Tibial nerve (tissue), 3 donors: ENCODE measurements at regions not wholly inside any gene's neighbourhood (a gene's known extent, or its start where the extent isn't known, plus 50 kb on each side); places are given as distances from the start of the nearest gene placed in this dataset.

Experiments used
- CTCF ChIP-seq, 5 experiments: fragments of 200-600 bp in 3 of 5; fragments of 450-650 bp in 2 of 5; sonication (generic) in 3 of 5; IDR thresholded peaks; one replicate each; pipeline ENCODE4 v1.5.1; 2016 to 2019; ENCODE audit warnings: antibody characterized with exemption in 5 of 5, mild to moderate bottlenecking in 3 of 5, moderate library complexity in 2 of 5
- POLR2A ChIP-seq, 2 donors: fragments of 450-650 bp; IDR thresholded peaks; one replicate each; pipeline ENCODE4 v1.6.1; 2017; ENCODE audit warnings: antibody characterized with exemption in 2 of 2, mild to moderate bottlenecking in 2 of 2, moderate library complexity in 2 of 2

GRCh38 chr14:34055157-34055950 is 104.5 kb upstream of the EGLN3 start:
- TF ChIP-seq CTCF (IDR thresholded peaks at IDR 0.05) (no peak), POLR2A (IDR thresholded peaks at IDR 0.05) (no peak)
